CD4-positive, alpha-beta T cell treated with Interleukin-2 at 100 ng/mL for 4 hours (primary cell): ENCODE measurements at regions not wholly inside any gene's neighbourhood (a gene's known extent, or its start where the extent isn't known, plus 50 kb on each side); places are given as distances from the start of the nearest gene placed in this dataset.
A peak's percentile ranks its signal among the peaks of the same experiment; 100 is the strongest.
"Not testable (repeated sequence)": the region's sequence is repeated elsewhere in the genome, so short reads cannot be mapped to it uniquely, and the experiment has no call there.

Source experiments
- DNase-seq: peaks from one replicate; pipeline ENCODE4 v3.0.0-alpha.2; 2020; ENCODE audit warnings: low spot score

DNA sequence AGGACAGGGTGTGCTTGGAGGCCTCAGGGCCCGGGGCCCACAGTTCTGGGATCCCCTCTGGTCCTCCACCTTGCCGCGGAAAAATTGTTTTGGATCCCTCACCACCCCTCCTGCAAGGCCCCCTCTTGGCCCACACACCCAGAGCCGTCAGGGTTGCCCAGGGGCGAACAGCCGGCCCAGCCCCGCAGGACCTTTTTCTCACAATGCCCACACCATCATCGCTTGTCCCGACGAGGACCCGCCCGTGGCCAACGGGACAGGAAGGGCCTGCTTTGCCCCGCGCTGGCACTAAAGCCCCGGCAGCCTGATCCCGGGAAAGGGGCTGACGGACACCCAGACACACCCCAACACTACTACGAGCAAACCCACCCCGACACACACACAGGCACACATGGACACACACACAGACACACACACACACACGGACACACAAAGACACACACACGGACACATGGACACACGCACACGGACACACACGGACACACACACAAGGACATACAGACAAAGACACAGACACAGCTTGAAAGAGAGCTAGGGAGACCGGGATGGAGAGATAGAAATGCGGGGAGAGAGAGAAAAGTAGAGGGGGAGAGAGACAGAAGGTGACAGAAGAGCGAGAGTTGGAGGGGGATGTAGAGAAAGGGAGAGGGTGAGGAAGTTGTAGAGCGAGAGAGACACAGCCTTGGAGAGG is 1493.5 kb upstream of the DEFB115 start:
- no peak for DNase-seq

DNA sequence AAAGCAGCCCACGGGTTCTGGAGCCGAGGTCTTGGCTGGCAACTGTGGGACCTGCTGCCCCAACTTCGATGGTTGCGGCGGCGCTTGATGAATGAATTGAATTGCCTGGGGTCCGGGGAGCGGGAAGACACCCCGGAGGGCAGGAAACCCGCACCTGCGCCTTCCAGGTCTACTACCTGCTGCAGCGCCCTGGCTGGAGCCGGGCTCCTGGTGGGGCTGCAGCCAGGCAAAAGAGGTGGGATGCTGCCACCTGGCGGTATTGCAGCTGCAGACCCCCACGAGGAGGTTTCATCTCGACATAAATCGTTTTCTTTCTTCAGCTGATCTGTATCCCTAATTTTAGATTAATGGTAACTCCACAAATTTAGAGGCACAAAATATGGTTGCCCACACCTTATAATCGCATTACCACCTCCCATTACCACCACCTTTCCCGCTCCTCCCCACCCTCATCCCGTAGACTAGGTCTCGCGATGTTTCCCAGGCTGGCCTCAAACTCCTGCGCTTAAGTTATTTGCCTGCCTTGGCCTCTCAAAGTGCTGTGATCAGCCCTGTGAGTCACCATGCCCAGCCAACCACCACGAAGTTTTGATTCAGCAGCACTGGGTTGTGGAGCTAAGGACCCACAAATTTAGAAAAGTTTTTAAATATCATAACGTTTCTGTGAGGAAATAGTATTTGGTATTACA is 1492.4 kb upstream of the DEFB115 start:
- DNase-seq: not testable (repeated sequence)

DNA sequence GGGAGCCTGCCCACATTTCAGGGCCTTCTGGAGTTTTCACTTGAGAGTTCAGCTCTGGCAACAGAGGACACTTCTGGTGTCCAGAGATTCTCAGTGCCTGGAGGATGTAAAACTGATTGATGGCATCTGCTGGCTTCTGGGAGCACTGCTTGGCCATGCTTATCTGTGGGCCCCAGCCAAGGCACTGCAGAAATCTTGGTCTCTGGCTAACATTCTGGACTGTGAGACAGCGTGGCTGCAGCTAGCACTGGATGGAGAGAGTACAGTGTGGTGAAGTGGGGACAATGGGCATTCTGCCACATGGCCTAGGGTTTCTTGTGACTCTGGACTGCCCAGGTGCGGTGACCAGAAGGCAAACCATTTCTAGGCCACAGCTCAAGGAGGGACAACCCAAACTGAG is 1479.4 kb upstream of the DEFB115 start:
- not testable (repeated sequence) for DNase-seq

DNA sequence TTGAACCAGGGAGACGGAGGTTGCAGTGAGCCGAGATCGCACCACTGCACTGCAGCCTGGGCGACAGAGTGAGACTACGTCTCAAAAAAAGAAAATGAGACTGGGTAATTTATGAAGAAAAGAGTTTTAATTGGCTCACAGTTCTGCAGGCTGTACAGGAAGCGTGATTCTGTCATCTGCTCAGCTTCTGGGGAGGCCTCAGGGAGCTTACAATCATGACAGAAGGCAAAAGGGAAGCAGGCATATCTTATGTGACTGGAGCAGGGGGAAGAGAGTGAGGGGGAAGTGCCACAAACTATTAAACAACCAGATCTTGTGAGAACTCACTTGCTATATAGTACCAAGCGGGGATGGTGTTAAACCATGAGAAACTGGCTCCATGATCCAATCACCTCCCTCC is 1476.2 kb upstream of the DEFB115 start:
- not testable (repeated sequence) for DNase-seq

DNA sequence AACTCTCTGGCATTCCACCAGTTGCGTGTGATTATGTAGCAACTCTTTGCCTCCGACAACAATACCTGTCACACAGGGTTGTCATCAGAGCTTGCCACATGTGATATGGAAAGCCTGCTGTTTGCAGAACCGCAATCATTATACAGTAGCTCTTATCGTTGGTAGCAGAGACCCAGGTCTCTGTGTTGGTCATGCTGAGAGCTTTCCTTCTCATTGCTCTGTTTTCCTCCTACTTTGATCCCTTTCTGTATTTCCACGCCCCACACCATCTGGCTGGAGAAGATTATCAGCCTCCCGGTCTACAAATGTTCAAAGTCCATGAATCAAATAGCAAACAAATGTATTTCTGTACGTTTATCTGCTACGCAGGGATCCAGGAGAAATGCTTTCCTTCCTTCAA is 1475.6 kb upstream of the DEFB115 start:
- not testable (repeated sequence) for DNase-seq

DNA sequence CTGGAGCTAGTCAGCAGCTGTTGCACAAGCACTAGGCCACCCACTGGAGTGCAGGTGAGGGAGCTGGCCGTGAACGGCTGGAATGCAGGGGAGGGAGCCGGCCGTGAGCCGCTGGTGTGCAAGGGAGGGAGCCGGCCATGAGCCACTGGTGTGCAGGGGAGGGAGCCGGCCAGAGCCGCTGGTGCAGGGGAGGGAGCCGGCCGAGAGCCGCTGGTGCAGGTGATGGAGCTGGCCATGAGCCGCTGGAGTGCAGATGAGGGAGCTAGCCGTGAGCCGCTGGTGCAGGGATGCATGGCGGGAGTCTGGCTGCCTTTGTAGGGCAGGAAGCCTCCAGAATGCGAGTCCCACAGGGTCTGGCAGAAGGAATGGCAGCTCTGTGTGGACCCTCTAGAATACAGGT is 1470.0 kb upstream of the DEFB115 start:
- DNase-seq: not testable (repeated sequence)

DNA sequence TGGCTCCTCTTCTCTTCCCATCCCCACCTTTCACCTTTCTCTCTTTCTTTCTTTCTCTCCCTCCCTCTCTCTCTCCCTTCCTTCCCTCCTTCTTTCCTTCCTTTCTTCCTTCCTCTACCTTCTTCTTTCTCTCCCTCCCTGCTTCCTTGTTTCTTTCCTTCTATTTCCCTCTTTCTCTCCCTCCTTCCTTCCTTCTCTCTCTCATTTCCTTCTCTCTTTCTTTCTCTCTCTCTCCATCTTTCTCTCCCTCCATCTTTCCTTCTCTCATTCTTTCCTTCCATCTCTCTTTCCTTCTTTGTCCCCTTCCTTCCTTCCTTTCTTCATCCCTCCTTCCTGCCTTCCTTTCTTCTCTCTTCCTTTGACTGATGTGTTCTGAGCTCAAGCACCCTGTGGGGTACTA is 1467.0 kb upstream of the DEFB115 start:
- no peak for DNase-seq

DNA sequence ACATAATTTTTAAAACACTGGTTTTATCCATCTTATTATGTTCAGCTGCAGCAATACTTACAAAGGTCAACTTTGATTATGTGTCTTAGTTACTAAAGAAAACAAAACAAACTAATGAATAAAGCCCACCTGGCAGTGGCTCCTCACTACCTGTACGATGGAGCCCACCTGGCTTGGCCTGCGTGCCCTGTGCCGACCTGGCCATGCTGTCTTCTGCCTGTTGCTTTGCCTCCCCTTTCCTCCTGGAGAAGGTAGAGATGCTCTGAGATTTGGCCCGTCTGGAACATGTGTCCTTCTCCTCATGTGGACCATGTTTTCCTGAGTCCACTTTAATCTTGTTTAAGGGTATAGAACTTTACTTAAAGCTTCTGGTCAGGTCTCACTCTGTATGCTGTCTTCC is 1426.0 kb upstream of the DEFB115 start:
- DNase-seq: not testable (repeated sequence)

DNA sequence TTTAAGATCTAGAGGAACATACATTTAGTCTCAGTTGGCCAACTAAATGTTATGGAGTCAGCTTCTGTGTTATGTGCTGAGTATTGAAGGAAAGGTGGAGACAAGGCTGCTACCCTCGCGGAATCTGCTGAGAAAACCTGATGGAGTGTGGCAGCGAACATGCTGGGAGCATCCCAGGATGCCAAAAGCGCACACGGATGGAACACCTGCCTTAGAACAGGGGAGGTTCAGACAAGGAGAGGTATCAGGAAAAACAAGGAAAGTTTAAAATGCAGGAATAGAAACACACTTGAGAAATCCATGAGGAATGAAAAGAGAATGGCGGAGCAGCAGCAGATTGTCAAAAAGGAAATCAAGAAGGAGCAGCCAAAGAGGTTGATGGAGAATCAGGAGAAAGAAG is 1389.5 kb upstream of the DEFB115 start:
- DNase-seq: not testable (repeated sequence)

DNA sequence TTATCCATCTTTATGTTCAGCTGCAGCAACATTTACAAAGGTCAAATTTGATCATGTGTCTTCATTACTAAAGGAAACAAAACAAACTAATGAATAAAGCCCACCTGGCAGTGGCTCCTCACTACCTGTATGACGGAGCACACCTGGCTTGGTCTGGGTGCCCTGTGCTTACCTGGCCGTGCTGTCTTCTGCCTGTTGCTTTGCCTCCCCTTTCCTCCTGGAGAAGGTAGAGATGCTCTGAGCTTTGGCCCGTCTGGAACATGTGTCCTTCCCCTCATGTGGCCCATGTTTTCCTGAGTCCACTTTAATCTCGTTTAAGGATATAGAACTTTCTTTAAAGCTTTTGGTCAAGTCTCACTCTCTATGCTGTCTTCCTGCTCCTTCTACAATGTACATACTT is 1388.8 kb upstream of the DEFB115 start:
- DNase-seq: not testable (repeated sequence)

DNA sequence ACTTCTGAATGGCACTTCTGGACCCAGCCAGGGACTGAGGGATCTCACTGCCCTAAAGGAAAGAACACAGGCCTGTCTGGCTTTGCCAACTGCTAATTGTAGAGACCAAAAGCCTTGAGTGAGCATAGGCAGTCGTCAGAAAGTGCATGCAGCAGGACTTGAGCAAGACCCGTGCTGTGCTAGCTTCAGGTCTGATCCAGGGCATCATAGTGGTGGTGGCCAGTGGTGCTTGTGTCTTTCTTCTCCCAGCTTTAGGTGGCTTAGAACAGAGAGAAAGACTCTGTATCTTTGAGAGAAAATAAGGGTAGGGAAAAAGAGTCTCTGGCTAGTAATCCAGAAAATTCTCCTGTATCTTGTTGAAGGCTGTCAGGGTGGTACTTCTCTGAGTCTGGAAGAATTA is 1385.6 kb upstream of the DEFB115 start:
- not testable (repeated sequence) for DNase-seq

DNA sequence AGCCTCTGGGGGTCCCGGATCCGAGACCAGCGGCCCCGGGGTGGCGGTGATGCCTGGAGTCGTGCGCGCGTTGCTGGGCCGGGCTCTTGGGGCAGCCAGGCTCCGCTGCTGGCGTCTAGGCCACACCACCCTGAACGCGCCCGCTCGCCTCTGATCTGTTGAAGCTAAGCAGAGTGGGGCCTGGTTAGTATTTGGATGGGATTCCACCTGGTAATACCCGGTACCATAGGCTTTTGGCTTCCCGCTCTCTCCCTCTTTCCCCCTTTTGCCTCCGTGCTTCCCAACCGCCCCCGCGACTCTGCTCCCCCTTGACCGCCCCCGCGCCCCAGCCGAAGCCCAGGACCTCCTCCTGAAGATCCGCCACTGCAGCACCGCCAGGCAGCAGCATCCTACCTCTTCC is 1383.5 kb upstream of the DEFB115 start:
- no peak for DNase-seq

DNA sequence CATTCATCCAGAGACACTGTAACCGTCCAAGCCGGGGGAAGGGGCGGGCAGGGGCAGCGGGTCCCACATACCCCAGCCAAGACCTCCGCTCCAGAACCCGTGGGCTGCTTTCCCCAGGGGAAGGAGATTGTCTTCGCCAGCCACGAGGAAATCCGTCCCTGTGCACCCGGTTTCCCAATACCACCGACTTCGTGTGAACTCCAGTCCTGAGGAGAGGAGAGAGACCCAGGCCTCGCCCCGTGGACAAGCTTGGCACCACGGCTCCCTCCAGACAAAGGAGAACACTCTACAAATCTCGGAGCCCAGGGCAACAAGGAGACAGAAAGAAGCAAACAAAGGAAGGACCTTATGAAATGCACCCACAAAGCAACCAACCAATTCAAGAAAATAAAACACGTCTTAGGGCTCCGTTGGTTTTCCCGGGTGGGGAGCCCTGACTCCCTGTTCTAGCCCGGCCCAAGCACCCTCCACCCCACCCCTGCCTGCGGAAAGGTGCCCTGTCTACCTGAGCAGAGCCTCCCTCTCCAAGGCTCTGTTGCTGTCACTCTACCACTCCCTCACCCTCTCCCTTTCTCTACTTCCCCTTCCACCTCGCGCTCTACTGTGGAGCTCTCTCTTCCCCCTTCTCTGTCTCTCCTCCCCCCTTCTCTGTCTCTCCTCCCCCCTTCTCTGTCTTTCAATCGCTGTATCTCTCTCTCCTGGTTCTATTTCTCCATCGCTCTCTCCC is 1382.8 kb upstream of the DEFB115 start:
- no peak for DNase-seq

DNA sequence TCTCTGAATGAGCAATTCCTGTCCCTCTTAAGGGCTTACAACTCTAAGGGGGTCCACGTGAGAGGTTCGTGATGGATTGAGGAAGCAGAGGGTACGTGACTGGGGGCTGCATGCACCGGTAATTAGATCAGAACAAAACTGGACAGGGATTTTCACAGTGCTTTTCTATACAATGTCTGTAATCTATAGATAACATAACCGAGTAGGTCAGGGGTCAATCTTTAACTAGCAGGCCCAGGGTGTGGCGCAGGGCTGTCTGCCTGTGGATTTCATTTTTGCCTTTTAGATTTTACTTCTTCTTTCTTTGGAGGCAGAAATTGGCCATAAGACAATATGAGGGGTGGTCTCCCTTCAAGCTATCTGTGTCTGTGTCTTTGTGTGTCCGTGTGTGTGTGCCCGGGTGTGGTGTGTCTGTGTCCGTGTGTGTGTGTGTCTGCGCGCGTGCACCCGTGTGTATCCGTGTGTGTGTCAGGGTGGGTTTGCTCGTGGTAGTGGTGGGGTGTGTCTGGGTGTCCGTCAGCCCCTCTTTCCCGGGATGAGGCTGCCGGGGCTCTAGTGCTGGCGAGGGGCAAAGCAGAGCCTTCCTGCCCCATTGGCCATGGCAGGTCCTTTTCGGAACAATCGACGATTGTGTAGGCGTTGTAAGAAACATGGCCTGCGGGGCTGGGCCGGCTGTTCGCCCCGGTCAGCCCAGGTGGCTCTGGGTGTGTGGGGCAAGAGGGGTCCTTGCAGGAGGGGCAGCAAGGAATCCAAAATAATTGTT is 1382.0 kb upstream of the DEFB115 start:
- DNase-seq: not testable (repeated sequence)

DNA sequence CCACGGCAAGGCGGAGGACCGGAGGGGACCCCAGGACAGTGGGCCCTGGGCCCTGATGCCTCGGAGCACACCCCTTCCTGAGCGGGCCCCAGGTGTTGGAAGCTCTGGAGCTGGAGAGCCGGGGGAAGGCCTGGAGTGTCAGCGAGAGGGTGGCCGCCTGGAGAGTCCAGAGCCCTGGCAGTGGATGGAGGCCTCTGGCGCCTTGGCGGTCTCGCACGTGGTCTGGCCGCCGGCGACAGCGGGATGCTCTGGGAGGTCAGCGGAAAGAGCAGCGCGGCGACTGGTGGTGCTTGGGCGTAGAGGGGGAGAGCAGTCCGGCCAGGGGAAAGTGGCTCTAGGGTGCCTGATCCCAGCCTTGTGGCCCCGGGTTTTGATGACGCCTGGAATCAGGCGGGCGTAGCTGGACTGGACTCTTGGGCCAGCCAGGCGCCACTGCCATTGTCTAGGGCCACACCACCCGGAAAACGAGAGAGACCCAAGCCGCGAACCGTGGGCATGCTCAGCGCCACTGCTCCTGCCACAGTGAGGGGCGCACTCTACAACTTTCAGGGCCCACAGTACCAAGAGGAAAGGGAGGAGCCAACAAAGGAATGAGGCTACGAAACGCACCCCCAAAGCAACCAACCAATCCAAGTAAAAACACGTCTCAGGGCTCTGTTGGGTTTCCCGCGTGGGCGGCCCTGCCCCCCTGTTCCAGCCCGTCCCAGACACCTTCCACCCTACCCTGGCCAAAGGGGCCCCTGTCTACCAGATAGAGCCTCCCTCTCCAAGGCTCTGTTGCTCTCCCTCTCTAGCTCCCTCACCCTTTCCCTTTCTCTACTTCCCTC is 1381.2 kb upstream of the DEFB115 start:
- DNase-seq: not testable (repeated sequence)

DNA sequence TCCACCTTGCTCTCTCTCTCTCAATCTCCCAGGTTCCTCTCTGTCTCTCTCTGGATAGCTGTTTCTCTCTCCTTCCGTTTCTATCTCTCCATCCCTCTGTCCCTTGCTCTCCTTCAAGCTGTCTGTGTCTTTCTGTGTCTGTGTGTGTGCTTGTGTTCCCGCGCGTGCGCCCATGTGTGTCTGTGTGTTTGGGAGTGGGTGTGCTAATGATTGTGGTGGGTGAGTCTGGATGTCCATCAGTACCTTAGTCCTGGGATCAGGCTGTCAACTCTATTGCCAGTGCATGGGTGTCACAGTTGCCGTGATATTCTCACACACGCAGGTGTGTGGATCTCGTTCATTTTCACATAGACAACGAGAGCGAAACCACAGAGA is 1380.6 kb upstream of the DEFB115 start:
- no peak for DNase-seq

DNA sequence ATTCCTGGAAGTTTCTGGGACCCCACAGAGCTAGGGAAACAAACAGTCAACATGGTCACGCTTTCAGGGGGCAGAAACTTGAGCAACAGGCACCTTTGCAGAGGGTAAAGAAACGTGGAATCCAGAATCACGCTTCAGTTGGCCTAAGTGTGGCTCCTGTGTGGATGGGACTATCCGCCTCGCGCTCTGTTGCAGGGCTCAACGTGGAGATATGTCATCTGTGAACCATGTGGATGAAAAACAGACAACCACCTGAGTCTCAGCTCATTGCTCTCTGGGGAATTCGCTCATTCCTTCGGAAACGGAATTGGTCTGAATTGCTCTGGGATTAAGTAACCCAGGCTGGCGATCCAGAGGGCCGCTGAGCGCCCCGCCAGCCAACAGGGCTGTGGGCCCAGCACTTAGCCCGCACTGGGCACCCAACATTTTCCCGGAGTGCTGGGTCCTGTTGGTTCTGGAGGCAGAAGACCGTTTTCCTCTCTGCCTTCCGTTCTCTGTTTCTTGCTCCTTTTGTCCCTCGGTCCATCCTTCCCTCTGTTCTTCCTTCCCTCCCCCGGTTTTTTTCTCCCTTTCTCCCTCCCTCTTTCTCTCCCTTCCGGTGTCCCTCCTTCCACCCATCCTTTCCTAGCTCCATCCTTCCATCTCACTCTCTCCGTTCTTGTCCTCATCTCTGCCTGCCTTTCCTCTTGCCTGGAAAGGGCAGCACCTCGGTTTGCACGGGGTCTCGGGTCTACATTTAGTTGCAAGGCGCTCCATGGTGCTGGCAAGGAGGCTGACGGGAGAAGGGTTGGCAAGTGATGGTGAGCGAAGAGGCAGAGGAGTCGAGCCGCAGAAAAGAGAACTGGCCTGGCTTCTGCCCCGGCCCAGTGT is 1379.8 kb upstream of the DEFB115 start:
- DNase-seq: not testable (repeated sequence)

DNA sequence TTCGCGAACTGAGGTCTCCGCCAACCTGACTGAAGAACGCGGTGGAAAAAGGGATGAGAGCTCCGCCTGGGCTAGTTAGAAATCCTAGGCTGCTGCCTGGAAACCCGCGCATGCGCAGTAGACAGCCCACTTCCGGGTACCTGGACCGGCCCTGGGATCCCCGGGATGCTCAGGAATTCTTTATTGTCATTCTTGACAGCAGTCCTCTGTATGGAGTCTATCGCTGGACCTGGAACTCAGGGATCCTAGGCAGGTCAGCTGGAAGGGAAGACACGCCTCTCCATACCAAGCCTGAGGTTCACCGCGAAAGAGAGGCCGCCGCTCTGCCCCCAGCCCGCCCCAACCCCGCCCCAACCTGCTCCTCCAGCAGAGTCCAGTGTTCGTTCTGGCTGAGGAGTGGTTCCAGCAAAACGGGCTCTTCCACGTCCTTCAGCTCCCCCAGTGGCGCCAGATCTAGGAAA is 1379.2 kb upstream of the DEFB115 start:
- DNase-seq: no peak

DNA sequence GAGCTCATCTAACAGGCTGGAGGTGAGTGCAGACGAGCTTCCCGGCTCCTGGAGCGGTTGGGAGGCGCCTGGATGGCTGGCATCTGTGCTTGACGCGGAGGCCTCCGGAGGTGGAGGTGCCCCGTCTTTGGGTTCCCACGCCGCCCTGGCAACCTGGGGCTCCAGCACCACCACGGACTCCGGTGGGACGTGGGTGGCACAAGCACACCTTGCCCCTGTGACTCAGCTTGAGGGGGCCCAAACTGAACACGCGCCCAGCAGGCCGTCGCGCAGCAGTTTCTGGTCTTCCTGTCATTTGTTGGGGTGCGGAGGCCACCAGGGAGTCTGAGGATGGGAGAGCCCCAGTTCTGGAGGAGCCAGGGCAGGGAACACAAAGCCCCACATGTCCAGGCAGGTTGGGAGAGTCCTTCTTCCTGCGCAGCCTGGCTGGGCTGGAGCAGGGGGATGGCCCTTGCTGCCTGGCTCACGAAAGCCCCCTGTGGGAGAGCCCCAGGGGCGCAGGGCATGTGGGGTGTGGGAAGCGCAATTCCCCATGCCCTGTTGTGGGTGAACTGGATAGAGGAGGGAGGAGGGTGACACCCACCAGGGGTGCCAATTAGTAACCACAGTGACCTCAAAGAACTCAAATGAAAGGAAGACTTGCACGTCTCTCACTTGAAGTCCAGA is 1378.6 kb upstream of the DEFB115 start:
- peak; percentile 22 for DNase-seq

DNA sequence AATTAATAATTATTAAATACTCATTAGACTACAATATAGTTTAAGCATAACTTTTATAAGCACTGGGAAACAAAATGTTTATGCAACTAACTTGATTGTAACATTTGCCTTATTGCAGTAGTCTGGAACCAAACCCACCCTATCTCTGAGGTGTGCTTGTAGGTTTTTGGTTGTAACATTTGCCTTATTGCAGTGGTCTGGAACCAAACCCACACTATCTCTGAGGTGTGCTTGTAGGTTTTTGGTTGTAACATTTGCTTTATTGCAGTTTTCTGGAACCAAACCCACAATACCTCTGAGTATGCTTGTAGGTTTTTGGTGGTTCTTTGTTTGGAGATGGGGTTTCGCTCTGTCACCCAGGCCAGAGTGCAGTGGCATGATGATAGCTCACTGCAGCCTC is 1376.4 kb upstream of the DEFB115 start:
- DNase-seq: not testable (repeated sequence)
